ENCODE measurements at regions not wholly inside any gene's neighbourhood (a gene's known extent, or its start where the extent isn't known, plus 50 kb on each side); places are given as distances from the start of the nearest gene placed in this dataset.

DNA sequence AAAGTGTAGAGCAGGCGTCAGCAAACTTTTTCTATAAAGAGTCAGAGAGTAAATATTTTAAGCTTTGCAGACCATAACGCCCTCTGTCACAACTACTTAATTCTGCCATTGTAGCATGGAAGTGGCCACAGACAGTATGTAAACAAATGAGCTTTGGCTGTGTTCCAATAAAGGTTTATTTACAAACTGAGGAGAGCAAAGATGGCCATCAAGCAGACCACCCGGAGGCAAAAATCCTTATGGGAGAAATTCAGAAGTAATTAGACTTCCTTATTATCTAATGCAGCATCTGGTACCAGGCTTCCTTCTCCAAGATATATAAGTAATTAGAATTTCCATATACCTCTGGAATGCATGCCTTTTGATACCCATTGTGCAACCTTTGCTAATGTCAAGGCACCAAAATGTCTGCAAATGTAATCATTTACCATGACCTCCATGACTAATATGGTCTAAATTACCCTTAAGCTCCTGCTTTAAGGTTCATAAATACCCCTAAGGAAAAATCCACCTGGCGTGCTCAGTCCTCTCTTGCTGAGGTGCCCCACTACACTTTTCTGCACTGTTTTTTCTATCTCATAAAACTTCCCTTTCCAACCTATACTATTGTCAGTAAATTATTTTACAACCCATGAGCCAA, 377.8 kb downstream of the MATN1 start:
- no peak for DNase-seq

DNA sequence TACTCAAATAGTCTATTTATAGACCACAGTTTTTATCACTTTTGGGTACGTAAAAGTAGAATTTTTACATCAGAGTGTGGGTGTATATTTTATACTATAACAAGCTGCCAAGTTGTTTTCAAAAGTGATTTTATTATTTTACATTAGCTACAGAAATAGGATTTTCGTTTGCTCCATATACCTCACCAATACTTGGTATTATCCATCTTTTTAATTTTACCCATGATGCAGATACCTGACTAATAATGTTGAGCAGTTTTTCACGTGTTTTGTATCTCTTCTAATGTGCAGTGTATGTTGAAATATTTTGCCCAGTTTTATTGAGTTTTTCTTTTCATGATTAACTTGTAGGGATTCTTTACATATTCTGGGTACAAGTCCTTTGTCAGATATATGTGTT, 379.8 kb downstream of the MATN1 start:
- DNase-seq = no peak

DNA sequence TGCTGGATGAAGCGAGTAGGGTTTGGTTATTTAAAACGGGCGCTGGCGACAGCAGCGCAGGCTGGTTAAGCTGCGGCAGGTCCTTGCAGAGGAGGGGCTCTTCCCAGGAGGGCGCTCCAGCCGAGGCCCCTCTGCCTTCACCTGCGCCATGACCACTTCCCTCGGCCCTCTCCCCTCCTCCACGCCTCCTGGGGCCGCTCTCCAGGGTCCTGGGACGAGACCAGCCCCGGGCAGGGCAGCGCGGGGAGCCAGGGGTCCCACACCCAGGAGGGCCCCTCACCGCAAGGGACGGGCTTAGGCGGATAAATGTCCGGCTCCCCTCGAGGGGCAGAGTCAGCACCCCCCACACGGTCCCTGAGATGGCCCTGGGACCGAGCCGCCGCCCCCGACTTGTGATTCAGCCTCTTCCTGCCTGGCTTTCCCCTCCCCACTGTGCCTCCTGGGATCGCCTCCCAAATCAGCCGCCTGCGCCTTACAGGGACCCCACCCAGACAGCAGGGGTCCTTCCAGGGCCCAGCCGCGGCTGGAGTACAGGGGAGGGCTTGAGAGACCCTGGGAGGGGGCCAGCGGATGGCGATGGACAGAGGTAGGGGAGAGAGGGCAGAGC, 380.7 kb downstream of the MATN1 start:
- DNase-seq = peak; percentile 72

DNA sequence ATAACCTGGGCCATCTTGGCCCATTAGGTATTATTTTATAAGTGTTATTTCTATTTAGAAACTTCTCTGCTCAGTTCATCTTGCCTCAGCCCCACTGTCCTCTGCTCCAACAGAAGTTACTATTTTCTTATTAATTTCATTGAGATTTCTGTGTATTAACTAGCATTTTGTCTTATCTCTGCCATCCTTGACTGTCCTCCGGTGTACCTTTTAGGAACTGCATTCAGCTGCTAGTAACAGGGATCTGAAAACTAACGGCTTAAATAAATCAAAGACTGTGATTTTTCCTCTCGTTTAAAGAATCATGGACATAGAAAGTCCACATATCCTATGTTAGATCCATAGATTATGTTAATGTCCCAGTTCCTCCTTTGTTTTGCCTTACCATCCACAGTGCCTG, 382.5 kb downstream of the MATN1 start:
- DNase-seq = no peak

DNA sequence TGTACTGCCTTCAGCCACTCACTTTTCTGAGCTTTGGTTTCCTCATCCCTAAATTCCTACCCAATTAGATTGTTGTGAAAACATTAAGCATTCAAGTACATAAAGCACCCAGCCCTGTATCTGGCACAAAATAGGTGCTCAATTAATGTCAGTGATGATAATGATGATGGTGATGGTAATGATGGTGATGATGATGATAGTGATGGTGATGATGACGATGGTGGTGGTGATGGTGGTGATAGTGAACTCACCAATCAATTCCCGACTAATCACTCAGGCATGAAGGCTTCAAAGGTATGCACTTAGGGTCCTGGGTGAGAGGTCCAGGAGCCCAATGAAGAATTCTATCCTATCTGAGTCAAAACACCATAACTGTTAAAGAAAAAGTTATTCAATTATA, 383.5 kb downstream of the MATN1 start:
- DNase-seq = no peak

DNA sequence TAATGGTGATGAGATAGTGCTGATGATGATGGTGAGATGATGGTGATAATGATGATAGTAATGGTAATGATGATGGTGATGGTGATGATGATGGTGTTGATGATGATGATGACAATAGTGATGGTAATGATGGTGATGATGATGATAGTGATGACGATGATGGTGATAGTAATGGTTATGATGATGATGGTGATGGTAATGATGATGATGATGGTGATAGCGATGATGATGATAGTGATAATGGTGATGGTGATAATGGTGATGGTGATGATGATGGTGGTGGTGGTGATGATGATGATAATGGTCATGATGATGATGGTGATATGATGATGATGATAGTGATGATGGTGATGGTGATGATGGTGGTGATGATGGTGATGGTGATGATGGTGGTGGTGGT, 384.6 kb downstream of the MATN1 start:
- no peak for DNase-seq

DNA sequence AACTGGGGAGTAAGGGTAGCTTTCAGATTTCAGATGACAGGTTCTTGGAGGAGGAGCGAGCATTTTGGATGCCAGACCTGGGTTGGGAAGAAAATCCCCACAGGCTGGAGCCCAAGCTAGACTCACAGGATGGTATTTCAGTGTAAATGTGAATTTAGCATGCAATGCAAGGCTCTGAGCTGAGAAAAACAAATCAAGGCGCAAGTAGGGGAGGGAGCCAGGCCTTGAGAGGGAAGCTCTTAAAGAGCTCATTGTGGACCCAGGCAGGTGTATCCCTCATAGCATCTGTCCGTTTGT, 386.1 kb downstream of the MATN1 start:
- DNase-seq = no peak

DNA sequence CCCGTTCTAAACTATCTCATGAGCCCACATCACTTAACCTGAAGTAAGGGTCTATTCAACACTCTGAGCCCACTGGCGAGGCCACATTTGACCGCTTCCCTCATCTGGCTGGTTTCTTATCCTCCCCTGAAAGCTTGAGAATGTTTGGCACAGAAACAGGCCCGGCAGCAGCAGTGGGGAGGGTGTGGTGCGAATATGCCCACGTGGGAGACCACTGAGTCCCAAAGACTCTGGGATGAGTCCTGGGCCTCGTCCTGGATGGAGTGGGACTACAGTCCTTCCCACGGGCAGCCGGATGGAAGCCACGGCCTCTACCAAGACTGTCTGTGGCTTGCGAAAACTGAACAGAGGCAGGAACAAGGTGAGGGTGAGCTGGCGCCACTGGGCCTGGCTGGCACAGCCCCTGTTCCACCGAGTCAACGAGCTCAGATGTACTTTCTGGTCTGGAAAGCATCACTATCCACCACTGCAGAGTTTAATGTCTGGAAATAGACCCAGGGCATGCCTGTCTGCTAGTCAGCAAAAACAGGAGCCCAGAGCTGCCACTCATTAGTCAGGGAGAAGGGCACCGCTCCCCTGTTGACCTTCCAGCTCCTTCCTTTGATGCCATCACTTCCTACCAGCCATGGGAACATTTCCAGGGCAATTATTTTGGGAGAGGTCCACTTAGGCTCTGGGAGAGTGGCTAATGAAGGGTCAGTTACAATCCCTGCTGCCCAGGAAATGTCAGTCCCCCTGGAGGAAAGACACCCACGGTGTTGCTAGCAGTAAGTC, 386.6 kb downstream of the MATN1 start:
- no peak for DNase-seq

DNA sequence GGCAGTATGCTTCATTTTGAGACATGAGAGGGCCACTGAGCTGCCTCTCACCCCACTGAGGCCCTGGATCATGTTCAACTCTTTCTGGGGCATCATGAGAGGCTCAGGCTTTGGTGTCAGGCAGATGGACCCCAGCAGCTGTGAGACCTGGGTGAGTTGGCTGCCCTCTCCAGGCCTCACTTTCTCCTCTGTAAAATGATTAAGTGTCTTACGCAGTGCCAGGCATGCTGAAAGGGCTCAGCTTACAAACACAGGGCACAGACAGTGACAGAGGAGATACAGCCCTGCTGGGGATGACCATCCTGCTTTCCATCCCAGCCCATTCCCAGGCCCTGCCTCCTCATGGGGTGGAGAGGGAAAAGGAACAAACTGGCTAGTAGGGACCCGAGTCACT, 387.4 kb downstream of the MATN1 start:
- DNase-seq = no peak

DNA sequence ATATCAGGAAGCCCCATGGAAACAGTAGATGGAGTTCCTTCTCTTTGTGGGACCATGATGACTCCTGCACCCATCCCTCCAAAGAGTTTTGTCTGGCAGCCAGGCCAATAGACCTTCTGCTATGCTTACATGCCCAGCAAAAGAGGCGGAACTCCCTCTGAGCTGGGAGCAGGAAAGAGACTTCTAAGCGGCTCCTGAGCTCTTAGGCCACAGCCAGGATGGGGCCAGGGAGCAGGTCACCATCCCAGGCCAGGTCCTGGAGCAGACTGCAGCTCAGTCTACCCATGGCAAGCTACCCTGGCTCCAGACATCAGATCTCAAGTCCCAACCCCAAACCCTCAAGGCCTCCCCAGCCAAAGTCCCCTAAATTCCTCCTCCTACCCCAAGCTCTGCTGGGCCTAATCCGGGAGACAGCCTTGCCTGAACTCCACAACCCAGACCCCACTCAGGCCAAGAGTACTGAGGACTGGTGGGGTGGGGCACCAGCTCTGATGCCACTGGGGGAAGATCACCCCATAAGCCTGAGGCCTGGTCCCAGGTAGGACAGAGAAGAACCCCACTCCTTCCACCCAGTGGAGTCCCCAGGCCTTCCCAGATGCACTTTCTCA, 387.9 kb downstream of the MATN1 start:
- no peak for DNase-seq

DNA sequence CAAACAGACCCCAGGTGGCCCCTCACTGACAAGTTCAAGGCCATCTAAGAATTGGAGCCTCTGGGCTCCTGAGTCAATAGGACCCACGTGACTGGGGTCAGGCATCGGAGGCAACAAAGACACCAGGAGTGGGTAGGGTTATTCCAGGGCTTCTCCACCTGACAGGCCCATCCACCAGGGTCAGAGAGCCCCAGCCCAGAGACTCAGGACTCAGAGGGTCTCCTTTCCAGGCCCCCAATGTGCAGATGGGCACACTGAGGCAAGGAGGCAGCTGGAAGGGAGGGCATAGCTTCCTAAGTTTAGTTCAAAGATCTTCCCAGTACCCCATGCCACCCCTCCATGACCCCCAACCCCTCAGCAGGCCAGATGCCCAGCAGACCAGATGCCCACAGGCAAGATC, 388.6 kb downstream of the MATN1 start:
- DNase-seq = no peak

DNA sequence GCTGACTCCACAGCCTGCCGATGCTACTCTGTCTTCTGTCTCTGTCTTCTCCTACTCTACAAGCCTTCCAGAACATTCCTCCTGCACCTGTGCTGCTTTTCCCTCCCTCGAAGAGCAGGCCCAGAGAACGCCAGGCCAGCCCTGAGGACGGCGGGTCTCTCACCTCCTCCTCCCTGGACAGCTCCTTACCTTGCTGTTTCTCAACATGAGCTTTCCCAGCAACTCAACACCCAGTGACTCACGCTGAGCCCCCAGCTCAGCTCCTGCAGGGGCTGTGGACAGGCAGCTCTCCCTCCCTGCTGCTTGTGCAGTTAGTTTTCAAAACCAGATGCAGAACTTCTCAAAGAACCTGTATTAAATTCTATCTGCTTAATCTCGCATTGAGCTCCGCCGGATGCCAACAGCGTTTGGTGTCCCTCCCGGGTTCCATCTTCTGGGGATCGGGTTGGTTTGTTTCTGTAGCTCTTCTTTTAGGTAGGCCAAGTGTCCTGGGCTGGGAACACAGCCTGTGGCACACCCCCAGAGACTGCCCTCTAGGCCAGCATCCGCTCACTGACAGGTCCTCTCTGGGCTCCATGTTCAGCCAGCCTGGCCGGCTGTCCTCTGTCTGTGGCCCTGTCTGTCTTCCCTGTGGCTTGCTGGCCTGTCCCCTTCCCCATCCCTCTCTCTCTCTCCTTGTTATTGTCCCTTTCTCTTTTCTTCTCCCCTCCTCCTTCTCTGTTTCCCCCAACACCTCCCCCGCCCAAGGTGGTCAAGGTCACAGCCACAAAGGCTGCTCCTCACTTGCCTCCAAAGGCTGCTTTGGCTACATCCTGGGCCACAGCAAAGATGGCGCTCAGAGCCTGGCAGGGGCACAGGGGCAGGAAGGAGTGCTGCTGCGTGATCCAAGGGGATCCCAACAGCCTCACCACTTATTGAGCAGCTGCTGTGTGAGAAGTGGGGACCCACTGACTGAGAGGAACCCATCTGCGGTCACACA, 391.0 kb downstream of the MATN1 start:
- peak; percentile 77 for DNase-seq

DNA sequence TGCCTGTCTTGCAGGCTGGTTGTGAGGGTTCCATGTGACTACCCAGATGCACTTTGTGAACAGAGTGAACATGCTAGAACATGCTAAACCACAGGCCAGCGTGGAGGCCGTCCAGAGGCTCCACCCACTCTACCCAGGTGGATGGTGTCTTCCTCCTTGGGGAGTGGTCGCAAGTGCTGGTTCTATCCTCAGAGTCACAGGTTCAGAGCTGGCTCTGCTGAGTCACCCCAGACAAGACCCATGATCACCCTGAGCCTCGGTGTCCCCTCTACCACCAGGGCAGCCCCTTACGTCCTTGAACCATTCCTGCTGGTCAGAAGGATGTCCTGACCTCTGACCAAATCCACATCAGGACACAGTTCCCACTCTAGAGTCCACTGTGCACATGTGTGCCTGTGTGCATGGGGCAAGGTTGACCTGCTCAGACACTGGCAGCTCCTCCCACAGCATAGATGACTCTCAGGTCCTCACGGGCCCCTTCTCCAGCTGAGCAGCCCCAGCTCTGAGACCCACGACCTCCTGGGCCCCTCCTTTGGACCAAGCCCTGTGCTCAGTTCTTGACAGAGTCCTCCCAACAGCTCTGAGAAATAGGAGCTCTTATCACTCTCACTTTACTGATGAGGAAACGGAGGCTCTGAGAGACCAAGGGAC, 391.8 kb downstream of the MATN1 start:
- DNase-seq = no peak

DNA sequence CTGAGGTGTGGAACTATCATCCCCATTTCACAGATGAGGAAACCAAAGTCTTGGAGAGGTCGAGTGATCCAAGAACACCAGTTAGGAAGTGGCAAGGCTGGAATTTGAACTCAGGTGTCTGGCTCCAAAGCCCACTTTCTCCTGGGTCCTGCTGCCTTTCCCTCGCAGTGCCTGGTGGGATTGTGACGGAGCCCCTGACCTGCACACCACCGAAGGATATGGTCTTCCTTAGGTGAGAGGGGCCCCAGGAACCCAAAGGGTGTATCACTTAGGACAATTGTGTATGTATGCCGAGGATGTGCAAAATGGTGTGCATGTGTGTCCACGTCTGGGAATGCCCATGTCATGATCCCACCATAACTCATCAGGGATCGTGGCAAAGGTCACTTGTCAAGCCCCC, 392.7 kb downstream of the MATN1 start:
- DNase-seq = no peak

DNA sequence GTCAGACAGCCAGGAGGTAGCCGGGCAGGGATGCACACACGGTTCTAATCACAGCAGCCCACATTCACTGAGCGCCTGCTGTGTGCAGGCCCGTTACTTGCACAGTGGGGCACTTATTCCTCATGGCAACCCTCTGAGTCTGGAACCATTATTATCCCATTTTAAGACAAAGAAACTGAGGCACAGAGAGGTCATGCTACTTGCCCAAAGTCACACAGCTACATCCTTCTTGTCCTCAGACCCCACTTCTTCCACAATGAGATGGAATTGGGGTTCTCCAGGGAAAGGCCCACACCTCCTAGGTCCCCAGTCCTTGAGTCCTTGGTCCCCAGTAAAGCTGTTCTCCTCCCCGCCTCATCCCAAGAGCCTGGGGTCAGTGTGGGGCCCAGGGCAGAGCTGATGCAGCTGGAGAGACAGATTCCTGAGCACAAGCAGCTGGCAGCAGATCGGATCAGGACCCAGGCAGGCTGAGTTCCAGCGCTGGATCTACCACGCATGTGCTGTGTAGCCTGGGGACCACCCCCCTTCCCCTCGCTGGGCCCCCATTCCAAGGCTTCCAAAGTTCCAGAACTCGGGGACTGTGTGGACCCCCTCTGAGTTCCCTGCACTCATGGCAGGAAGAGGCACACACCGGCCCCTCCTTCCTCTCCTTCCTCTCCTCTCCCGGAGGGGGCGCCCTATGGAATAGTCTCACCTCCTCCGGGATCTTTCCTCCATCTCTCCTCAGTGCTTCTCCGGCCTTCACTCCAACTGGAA, 393.4 kb downstream of the MATN1 start:
- no peak for DNase-seq

DNA sequence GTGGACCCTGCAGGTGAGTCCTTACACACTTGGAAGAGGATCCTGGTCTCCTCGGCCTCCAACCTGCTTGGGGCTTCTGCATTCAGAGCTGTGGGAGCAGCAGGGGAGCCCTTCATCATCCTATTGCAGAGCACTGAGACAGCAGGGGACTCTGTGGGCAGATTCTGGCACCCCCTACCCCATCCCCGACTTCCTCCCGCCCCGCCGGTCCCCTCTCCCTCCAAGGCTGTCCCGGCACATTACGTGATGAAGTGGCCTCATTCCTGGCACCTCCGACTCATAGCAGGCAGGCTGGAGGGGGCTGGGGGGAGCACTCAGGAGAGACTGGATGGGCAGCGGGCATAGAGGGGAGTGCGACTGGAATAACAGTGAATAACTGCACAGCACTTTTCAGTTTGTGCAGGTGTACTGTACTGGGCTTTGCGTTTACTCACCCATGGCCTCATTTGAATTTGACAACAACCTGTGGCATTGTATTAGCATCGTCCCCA, 394.1 kb downstream of the MATN1 start:
- DNase-seq = no peak

DNA sequence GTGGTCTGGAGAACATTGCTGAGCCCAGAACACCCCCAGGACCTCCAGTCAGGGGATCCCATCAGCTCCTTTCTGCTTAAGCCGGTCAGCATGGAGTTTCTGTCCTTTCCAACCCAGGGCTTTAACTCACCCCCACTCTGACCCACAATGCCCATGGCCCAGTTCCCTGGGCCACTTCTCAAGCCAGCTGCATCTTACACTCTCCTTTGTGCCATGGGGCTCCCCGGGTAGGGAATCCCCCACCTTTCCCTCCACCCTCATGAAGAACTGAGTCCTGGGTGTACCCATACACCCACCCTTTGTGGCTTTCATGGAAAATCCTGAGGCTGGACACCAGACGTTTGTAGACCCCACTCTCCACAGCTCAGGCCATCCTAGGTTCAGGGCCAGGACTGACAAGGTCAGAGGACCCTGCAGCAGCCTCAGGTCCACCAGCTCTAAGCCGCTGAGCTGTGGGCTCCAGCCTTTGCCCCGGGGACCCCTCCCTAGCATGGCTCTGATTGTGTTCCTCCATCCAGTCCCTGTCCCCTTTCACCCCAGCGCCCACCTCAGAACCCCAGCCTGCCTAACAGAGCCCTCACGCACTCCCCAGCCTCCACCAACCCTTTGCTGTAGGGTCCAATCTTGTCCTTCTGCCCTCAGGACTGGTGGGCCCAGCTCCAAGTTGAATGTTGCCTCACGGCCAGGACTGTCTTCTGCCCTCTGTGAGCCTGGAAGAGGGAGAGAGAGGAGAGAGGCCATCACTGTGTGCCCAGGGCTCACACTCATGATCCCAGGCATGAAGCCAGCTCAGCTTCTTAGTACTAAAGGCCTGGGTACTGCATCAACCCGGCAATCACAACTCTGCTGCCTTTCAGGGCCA, 394.8 kb downstream of the MATN1 start:
- no peak for DNase-seq

DNA sequence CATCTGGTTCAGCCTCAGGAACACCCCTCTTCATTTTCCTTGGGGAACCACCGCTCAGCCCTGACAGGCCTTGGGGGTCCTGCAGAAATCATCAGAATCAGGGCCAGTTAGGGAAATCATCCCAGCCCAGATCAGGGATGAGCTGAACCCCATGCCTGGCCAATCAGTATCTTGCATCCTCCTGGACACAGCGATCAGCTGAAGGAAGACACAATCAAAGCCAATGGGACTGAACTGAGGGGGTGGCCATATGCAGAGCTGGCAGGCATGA, 395.4 kb downstream of the MATN1 start:
- DNase-seq = no peak

DNA sequence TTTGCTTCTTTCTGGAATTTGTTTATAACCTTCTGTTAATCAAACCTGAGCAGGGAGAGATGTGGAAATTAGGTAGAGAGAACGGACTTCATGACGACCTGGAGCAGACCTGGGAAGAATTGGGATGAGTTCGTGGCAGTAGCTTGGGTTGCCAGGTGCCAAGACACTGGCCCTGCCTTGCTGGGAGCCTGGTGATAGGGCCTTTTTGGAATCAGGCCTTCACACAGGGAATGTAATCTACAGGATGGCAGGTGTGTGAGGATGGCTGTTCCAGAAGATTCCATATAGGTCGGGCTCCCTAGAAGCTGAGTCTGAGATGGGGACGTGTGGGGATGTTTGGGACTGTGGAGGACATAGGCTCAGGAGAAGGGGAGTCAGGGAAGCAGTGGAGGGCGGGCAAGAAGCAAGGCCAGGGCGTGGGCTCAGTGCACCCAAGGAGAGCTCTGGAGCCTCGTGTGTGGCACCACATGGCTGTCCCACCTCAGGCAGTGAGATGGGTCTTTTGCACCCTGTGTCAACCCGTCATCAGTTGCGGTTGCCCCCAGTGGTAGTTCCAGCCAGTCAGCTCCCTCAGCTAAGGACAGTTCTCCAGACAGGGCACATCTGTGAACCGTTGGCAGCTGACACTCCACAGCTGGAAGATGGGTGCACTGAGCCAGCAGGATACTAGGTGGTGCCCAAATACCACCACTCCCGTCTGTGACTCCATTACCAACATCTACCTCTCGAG, 395.9 kb downstream of the MATN1 start:
- DNase-seq = peak; percentile 15

DNA sequence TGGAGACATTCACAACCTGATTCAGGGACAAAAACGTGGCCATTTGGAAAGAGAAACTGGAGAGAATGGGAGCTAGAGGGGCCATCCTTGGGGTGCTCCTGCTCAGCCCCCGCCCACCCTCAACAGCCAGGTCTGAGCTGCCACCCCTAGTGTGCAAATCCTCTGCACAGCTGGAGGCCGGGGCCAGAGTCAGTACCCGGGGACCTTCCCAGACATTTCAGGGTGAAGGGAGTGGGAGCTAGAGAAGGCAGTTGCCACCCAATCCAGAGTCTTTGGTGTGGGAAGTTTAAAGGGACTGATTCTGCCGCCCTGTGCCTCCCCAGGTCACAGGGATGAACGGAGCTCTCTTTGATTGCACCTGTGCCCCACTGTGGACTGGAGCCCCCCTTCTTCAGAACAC, 397.4 kb downstream of the MATN1 start:
- DNase-seq = peak; percentile 29

Data from islet precursor cell (in vitro differentiated cells).